ENCODE measurements at regions not wholly inside any gene's neighbourhood (a gene's known extent, or its start where the extent isn't known, plus 50 kb on each side); places are given as distances from the start of the nearest gene placed in this dataset.

DNA sequence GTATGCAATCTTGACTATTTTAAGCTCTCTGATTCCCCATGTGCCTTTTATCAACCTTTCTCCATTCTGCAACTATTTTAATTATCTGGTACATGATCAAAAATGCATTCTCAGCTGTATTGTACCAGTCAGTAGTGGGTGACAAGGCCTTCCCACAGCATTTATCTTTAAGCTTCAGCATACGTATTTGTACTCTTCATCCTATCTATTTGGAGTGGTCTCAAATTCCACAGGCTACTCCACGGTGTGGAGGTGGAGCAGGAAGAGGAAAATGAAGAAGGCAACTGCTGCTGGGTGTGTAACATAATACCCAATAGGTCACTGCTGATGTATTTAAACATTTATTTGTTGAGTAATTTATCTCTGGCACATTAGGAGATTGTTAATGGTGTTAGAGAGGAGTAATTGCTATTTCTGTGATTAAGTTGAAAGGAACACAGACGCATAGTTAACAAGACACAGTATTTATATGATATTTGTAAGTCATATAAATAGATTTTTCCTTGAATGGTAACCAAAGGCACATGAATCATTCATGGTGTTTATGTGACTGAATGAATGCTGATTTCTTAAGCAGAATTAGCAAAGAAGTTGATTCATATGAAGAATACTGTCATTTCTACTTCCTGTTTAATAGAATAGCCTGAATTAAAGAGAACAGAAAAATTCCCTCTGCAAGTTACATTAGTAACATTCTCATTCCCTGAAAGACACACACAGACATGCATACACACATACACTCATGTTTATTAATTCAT, 153.8 kb upstream of the NR3C1 start:
- ATAC-seq (ENCODE audit: low FRiP score): no peak
- DNase-seq: no peak
- no peaks in the 10 kb centered on the region for H3K36me3 ChIP-seq (ENCODE audit: control insufficient read depth in 1 of 2, insufficient read depth in 2 of 2, low read length in 1 of 2)
- no peaks in the 10 kb centered on the region for H3K27me3 ChIP-seq (ENCODE audit: control insufficient read depth in 1 of 2, insufficient read depth in 2 of 2, low read length in 1 of 2)
- peaks cover 2% of the 10 kb centered on the region in 2 donors for H3K4me1 ChIP-seq (ENCODE audit: control insufficient read depth in 1 of 2, insufficient read depth in 2 of 2, low read length in 2 of 2)
- 19 to 22% methylated on average over 3 of the region's 3 CpGs for WGBS, 2 donors
- H3K9me3 ChIP-seq (ENCODE audit: control insufficient read depth, low read length): no peaks in the 10 kb centered on the region
- H3K4me3 ChIP-seq (ENCODE audit: low read length in 2 of 2): no peak overlapping the region
- no peak overlapping the region for H3K27ac ChIP-seq (ENCODE audit: low read depth in 1 of 2, low read length in 2 of 2)
- intact Hi-C loops (cut with DNase I): no loop called here

DNA sequence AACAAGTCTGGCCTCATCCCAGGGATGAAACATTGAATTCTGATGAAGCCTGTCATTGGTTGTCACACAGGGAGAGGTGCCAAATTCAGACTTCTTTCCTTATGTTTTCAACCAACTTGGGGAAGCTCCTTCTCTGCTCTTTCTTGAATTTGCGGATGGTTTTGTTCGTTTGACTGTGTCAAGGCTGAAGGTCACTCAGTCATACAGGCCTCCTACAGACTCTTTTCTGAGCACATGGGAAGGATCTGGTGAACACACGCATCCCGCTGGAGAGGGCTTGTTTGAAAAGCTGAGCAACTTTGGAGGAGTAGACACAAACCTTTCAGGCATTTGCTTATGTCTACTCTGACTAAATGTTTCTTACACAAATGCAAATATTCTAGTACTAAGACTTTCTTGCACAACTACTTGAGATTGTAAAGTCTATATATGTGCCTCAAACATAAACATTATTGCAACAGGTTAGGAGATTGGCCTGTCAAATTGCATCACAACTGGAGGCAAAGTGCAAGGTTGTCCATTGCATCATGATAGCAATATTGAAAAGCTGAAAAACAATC, 151.5 kb upstream of the NR3C1 start:
- Histone ChIP-seq H3K4me3 (ENCODE audit: low read length in 2 of 2) (no peak overlapping the region), H3K4me1 (ENCODE audit: control insufficient read depth in 1 of 2, insufficient read depth in 2 of 2, low read length in 2 of 2) (peaks cover 2% of the 10 kb centered on the region in 2 donors), H3K27ac (ENCODE audit: low read depth in 1 of 2, low read length in 2 of 2) (no peak overlapping the region), H3K9me3 (ENCODE audit: control insufficient read depth, low read length) (no peaks in the 10 kb centered on the region), H3K27me3 (ENCODE audit: control insufficient read depth in 1 of 2, insufficient read depth in 2 of 2, low read length in 1 of 2) (no peaks in the 10 kb centered on the region), H3K36me3 (ENCODE audit: control insufficient read depth in 1 of 2, insufficient read depth in 2 of 2, low read length in 1 of 2) (no peaks in the 10 kb centered on the region)
- 69 to 75% methylated on average over 4 of the region's 4 CpGs for WGBS, 2 donors
- ATAC-seq (ENCODE audit: low FRiP score) (no peak), DNase-seq (no peak)
- intact Hi-C loops (cut with DNase I): no loop called here

DNA sequence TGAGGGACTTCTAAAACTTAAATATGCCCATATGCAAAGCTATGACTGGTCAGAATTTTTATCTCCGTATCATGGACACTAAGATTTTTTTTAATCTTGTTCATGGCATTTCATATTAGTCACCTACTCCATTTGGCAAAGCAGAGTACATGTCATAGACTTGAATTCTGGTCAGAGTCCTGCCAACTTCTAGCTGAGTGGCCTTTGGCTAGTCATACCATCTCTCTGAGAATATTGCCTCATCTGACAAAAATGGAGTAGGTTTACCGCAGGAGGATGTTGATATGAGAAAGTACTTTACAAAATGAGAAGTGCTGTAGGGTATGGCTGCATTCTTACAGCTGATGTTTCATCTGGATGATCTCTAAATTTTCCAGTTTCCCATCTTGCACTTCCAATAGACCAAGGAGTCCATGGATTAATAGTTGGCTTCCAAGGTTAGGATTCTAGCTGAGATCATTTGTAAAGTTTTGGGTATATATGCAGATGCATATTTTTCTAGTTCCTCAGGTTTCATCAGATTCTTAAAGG, 150.8 kb upstream of the NR3C1 start:
- Histone ChIP-seq H3K4me3 (ENCODE audit: low read length in 2 of 2) (no peak overlapping the region), H3K27ac (ENCODE audit: low read depth in 1 of 2, low read length in 2 of 2) (no peak overlapping the region), H3K36me3 (ENCODE audit: control insufficient read depth in 1 of 2, insufficient read depth in 2 of 2, low read length in 1 of 2) (no peaks in the 10 kb centered on the region), H3K4me1 (ENCODE audit: control insufficient read depth in 1 of 2, insufficient read depth in 2 of 2, low read length in 2 of 2) (peaks cover 2% of the 10 kb centered on the region in 2 donors), H3K27me3 (ENCODE audit: control insufficient read depth in 1 of 2, insufficient read depth in 2 of 2, low read length in 1 of 2) (no peaks in the 10 kb centered on the region), H3K9me3 (ENCODE audit: control insufficient read depth, low read length) (no peaks in the 10 kb centered on the region)
- ATAC-seq (ENCODE audit: low FRiP score): no peak
- 1 to 5% methylated on average over 2 of the region's 2 CpGs for WGBS, 2 donors
- no peak for DNase-seq
- intact Hi-C loops (cut with DNase I): no loop called here

DNA sequence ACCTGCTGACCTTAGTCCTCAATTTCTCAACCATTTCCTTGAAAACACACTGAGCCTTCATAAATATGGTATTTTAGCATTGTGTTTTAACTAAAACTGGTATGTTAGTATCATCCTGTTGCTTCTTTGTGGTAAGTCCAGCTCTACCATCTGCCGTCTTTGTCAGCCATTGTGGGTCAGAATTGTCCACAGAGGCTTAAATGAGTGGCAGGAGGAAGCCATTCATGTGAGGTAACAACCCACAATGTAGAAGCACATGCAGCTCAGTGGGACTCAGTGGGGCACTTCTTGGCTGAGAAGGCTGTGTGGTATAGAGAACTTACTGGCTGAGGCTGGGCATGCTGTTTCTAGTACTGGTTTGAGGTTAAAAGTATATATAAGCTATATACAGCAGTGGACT, 149.2 kb upstream of the NR3C1 start:
- ATAC-seq (ENCODE audit: low FRiP score) (no peak), DNase-seq (no peak)
- Histone ChIP-seq H3K9me3 (ENCODE audit: control insufficient read depth, low read length) (no peaks in the 10 kb centered on the region), H3K36me3 (ENCODE audit: control insufficient read depth in 1 of 2, insufficient read depth in 2 of 2, low read length in 1 of 2) (no peaks in the 10 kb centered on the region), H3K4me1 (ENCODE audit: control insufficient read depth in 1 of 2, insufficient read depth in 2 of 2, low read length in 2 of 2) (peaks cover 2% of the 10 kb centered on the region in 2 donors), H3K27me3 (ENCODE audit: control insufficient read depth in 1 of 2, insufficient read depth in 2 of 2, low read length in 1 of 2) (no peaks in the 10 kb centered on the region), H3K27ac (ENCODE audit: low read depth in 1 of 2, low read length in 2 of 2) (no peak overlapping the region), H3K4me3 (ENCODE audit: low read length in 2 of 2) (no peak overlapping the region)
- 97 to 98% methylated on average over 1 of the region's 1 CpG for WGBS, 2 donors
- intact Hi-C loops (cut with DNase I): no loop called here

DNA sequence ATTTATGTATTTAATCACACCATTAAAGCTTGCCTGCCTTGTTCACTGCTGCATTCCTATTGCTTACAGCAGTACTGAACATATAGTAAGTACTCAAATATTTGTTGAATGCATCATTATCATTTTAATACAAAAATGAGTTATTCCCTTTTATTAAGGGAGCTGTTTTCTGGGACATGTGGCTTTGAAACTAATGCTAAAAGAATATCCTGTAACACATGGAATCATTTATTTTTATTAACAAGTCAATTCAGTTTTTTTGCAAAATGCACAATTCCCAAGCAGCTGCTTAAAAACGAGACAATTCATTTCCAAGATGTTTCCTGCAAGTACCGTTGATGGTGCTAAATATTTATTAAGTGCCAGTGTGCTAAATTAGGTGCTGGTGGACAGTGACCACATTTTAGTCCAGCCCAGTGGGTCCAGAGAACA, 148.3 kb upstream of the NR3C1 start:
- intact Hi-C loops (cut with DNase I): no loop called here
- Histone ChIP-seq H3K4me3 (ENCODE audit: low read length in 2 of 2) (no peak overlapping the region), H3K27me3 (ENCODE audit: control insufficient read depth in 1 of 2, insufficient read depth in 2 of 2, low read length in 1 of 2) (no peaks in the 10 kb centered on the region), H3K4me1 (ENCODE audit: control insufficient read depth in 1 of 2, insufficient read depth in 2 of 2, low read length in 2 of 2) (peaks cover 0 to under 1% of the 10 kb centered on the region in 2 donors), H3K36me3 (ENCODE audit: control insufficient read depth in 1 of 2, insufficient read depth in 2 of 2, low read length in 1 of 2) (no peaks in the 10 kb centered on the region), H3K9me3 (ENCODE audit: control insufficient read depth, low read length) (no peaks in the 10 kb centered on the region), H3K27ac (ENCODE audit: low read depth in 1 of 2, low read length in 2 of 2) (no peak overlapping the region)
- WGBS, 2 donors: 88% methylated on average over 2 of the region's 2 CpGs
- DNase-seq (no peak), ATAC-seq (ENCODE audit: low FRiP score) (no peak)

DNA sequence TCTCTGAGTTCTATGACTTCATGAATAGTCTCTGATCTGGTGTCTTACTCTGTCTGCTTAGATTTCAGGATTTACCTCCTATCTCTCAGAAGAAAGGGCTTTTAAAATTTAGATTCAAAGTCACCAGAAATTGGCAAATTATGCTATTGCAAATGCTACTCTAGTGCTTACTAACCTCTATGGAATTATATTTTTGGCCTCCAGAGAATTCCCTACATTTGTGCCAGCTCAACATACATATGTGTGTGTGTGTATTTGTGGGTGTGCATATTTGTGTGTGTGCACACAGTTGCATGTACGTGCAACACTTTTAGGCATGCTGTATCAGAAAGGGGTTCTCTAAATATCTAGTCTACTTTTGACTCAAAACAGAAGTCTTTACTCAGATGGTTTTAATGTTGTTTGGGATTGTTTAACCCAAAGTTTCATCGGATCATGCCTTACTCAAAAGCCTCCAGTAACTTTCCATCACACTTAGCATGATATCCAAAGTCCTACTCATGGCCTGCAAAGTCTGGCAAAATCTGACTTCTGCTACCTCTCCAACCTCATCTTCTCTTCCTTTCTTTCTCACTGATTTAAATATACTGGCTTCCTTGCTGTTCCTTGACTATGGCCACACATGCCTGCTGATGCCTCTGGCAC, 147.6 kb upstream of the NR3C1 start:
- no peak for DNase-seq
- ATAC-seq (ENCODE audit: low FRiP score): no peak
- H3K36me3 ChIP-seq (ENCODE audit: control insufficient read depth in 1 of 2, insufficient read depth in 2 of 2, low read length in 1 of 2): no peaks in the 10 kb centered on the region
- no peaks in the 10 kb centered on the region for H3K27me3 ChIP-seq (ENCODE audit: control insufficient read depth in 1 of 2, insufficient read depth in 2 of 2, low read length in 1 of 2)
- H3K9me3 ChIP-seq (ENCODE audit: control insufficient read depth, low read length): no peaks in the 10 kb centered on the region
- intact Hi-C loops (cut with DNase I): no loop called here
- no peak overlapping the region for H3K4me3 ChIP-seq (ENCODE audit: low read length in 2 of 2)
- 80 to 82% methylated on average over 2 of the region's 2 CpGs for WGBS, 2 donors
- H3K27ac ChIP-seq (ENCODE audit: low read depth in 1 of 2, low read length in 2 of 2): no peak overlapping the region
- H3K4me1 ChIP-seq (ENCODE audit: control insufficient read depth in 1 of 2, insufficient read depth in 2 of 2, low read length in 2 of 2): no peaks in the 10 kb centered on the region

DNA sequence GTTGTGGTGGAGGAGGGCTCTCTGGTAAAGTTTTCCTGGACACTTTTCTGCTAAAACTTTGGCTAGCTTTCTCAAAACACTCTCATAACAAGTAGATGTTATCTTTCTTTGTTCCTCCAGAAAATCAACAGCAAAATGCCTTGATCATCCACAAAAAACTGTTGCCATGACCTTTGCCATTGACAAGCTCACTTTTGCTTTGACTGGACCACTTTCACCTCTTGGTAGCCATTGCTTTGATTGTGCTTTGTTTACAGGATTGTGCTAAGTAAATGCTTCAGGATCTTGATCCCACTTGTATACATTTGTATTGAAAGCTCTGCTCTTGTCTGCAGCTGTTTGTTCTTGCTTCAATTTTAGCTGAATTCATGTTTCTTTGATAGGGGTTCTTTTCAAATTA, 143.9 kb upstream of the NR3C1 start:
- no peaks in the 10 kb centered on the region for H3K27me3 ChIP-seq (ENCODE audit: control insufficient read depth in 1 of 2, insufficient read depth in 2 of 2, low read length in 1 of 2)
- no peak overlapping the region for H3K4me3 ChIP-seq (ENCODE audit: low read length in 2 of 2)
- no peaks in the 10 kb centered on the region for H3K9me3 ChIP-seq (ENCODE audit: control insufficient read depth, low read length)
- no peak for ATAC-seq (ENCODE audit: low FRiP score)
- H3K27ac ChIP-seq (ENCODE audit: low read depth in 1 of 2, low read length in 2 of 2): no peak overlapping the region
- H3K36me3 ChIP-seq (ENCODE audit: control insufficient read depth in 1 of 2, insufficient read depth in 2 of 2, low read length in 1 of 2): no peaks in the 10 kb centered on the region
- intact Hi-C loops (cut with DNase I): no loop called here
- no peaks in the 10 kb centered on the region for H3K4me1 ChIP-seq (ENCODE audit: control insufficient read depth in 1 of 2, insufficient read depth in 2 of 2, low read length in 2 of 2)
- DNase-seq: no peak

DNA sequence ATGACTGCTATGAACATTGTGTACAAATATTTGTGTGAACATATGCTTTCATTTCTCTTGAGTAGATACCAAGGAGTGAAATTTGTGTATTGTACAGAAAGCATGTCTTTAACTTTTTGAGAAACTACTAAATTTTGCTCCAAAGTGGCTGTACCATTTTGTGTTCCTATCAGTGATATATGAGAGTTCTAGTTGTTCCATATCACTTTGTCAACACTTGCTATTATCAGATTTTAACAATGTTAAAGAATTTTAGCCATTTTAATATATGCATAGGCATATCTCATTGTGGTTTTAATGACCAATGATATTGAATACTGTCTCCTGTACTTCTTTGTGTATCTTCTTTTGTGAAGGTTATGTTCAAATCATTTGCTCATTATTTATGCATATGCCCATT, 142.9 kb upstream of the NR3C1 start:
- DNase-seq: no peak
- Histone ChIP-seq H3K9me3 (ENCODE audit: control insufficient read depth, low read length) (no peaks in the 10 kb centered on the region), H3K4me3 (ENCODE audit: low read length in 2 of 2) (no peak overlapping the region), H3K27ac (ENCODE audit: low read depth in 1 of 2, low read length in 2 of 2) (no peak overlapping the region), H3K36me3 (ENCODE audit: control insufficient read depth in 1 of 2, insufficient read depth in 2 of 2, low read length in 1 of 2) (no peaks in the 10 kb centered on the region), H3K4me1 (ENCODE audit: control insufficient read depth in 1 of 2, insufficient read depth in 2 of 2, low read length in 2 of 2) (no peaks in the 10 kb centered on the region), H3K27me3 (ENCODE audit: control insufficient read depth in 1 of 2, insufficient read depth in 2 of 2, low read length in 1 of 2) (no peaks in the 10 kb centered on the region)
- no peak for ATAC-seq (ENCODE audit: low FRiP score)
- intact Hi-C loops (cut with DNase I): no loop called here

DNA sequence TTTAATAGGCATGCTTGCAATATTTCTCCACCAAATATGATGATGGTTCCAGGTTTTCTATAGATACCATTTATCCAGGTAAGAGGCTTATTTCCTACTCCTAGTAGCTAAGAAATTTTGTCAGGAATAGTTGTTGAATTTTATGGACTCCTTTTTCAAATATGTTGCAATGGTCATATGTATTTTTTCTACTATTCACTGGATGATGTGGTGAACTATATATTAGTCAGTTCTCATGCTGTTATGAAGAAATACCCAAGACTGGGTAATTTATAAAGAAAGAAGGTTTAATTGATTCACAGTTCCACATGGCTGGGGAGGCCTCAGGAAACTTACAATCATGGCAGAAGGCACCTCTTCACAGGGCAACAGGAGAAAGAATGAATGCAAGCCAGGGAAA, 141.1 kb upstream of the NR3C1 start:
- no peak for ATAC-seq (ENCODE audit: low FRiP score)
- Histone ChIP-seq H3K4me3 (ENCODE audit: low read length in 2 of 2) (no peak overlapping the region), H3K4me1 (ENCODE audit: control insufficient read depth in 1 of 2, insufficient read depth in 2 of 2, low read length in 2 of 2) (no peaks in the 10 kb centered on the region), H3K27me3 (ENCODE audit: control insufficient read depth in 1 of 2, insufficient read depth in 2 of 2, low read length in 1 of 2) (no peaks in the 10 kb centered on the region), H3K27ac (ENCODE audit: low read depth in 1 of 2, low read length in 2 of 2) (no peak overlapping the region), H3K9me3 (ENCODE audit: control insufficient read depth, low read length) (no peaks in the 10 kb centered on the region), H3K36me3 (ENCODE audit: control insufficient read depth in 1 of 2, insufficient read depth in 2 of 2, low read length in 1 of 2) (no peaks in the 10 kb centered on the region)
- intact Hi-C loops (cut with DNase I): no loop called here
- no peak for DNase-seq

Data from aorta (tissue), 5 donors.